Activated CD4-positive, CD25-positive, alpha-beta regulatory T cell treated with anti-CD3 and anti-CD28 coated beads, Interleukin-2, amount 50 U/mL, for 24 hours (primary cell): ENCODE measurements at regions not wholly inside any gene's neighbourhood (a gene's known extent, or its start where the extent isn't known, plus 50 kb on each side); places are given as distances from the start of the nearest gene placed in this dataset.

Experiments
- ATAC-seq, 2 donors: fragments of 150-1000 bp; cut with Tn5 transposase; one replicate each; pipeline ENCODE4 v1.10.0; 2021; ENCODE audit warnings: mild to moderate bottlenecking in 1 of 2, moderate library complexity in 1 of 2

DNA sequence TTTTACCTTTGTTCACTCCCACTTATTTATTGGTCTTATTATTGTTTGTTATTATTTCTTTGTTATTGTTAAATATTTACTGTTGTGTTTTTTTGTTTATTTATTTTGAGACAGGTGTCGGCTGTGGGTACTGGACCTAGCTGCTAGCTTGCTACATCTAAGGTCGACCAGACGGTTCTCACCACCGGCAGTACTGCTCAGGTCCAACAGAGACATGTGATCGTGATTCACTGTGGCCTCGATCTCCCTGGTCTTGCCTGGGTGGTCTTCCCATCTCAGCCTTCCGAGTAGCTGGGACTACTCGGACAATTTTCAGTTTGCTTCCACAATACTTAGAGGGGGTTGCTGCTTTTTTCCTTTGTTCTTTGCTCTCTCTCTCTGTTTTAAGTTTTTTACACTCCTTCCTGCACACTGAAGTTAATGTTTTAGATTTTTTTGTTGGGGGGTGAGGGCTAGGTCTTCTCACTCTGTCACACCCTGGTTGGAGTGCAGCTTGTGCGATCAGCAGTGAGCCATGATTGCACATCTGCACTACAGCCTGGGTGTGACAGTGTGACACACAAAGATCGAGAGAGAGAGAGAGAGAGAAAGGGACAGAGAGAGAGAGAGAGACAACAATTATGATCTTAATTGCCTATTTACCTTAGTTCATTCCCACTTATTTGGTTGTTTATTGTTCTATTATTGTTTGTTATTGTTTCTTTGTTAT lies 1432.4 kb downstream of the UQCRFS1 start:
- no peak for ATAC-seq

GRCh38 chr19:27779954-27780353 lies 1433.0 kb downstream of the UQCRFS1 start:
- no peak for ATAC-seq

GRCh38 chr19:27777726-27778125 lies 1435.2 kb downstream of the UQCRFS1 start:
- ATAC-seq, result no peak

DNA sequence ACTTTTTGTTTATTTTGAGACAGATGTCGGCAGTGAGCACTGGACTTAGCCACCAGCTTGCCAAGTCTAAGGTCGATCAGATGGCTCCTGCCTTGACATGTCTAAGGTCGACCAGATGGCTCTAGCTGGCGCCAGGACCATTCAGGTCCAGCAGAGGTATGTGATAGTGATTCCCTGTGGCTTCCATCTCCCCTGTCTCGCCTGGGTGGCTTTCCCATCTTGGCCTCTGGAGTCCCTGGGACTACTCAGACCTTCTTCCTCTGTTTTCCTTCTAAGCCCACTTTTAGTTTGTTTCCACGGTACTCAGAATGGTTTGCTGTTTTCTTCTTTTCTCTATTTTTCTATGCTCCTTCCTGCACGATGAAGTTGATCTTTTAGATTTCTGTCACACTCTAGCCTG lies 1435.7 kb downstream of the UQCRFS1 start:
- no peak for ATAC-seq

DNA sequence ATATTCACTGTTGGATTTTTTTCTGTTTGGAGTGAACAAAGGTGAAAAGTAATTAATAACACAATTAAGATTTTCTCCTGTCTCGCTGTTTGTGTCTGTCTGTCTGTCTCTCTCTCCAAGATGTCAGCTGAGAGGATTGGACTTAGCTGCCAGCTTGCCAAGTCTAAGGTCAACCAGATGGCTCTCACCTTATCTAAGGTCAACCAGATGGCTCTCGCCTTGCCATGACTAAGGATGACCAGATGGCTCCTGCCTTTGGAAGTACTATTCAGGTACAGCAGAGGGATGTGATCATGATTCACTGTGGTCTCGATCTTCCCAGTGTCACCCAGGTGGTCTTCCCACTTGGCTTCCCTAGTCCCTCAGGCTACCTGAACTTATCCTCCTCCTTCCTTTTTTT lies 1436.4 kb downstream of the UQCRFS1 start:
- no peak for ATAC-seq

DNA sequence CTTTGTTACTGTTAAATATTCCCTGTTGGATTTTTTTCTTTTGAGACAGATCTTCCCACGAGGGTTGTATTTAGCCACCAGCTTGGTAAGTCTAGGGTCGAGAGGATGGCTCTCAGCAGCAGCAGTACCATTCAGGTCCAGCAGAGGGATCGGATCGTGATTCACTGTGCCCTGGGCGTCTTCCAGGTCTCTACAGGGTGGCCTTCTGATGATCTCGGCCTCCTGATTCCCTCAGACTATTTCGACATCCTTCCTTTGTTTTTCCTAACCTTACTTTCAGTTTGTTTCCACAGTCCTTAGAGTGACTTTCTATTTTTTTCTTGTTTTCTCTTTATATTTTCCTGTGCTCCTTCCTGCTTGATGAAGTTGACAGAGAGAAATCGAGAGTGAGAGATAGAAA lies 1436.9 kb downstream of the UQCRFS1 start:
- no peak for ATAC-seq

GRCh38 chr19:27775395-27775794 lies 1437.6 kb downstream of the UQCRFS1 start:
- no peak for ATAC-seq

DNA sequence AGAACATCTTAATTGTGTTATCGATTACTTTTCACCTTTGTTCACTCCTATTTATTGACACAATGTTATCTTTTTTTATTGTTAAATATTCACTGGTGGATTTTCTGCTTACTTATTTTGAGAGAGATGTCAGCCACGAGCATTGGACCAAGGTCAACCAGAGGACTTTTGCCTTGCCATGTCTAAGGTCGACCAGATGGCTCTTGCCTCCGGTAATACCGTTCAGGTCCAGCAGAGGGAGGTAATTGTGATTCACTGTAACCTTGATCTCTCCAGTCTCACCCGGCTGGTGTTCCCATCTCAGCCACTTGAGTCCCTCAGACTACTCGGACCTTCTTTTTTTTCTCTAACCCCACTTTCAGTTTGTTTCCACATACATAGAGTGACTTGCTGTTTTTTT lies 1438.1 kb downstream of the UQCRFS1 start:
- ATAC-seq, result no peak

DNA sequence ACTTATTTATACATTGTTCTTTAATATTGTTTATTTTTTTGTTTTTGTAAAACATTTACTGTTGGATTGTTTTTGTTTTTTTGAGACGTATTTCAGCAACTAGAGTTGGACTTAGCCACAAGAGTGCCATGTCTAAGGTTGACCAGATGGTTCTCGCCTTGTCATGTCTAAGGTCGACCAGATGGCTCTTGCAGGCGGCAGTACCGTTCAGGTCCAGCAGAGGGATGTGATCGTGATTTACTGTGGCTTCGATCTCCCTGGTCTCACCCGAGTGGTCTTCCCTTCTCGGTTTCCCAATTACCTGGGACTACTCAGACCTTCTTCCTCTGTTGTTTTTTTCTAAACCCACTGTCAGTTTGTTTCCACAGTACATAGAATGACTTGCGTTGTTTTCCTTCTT lies 1438.6 kb downstream of the UQCRFS1 start:
- ATAC-seq, result no peak

DNA sequence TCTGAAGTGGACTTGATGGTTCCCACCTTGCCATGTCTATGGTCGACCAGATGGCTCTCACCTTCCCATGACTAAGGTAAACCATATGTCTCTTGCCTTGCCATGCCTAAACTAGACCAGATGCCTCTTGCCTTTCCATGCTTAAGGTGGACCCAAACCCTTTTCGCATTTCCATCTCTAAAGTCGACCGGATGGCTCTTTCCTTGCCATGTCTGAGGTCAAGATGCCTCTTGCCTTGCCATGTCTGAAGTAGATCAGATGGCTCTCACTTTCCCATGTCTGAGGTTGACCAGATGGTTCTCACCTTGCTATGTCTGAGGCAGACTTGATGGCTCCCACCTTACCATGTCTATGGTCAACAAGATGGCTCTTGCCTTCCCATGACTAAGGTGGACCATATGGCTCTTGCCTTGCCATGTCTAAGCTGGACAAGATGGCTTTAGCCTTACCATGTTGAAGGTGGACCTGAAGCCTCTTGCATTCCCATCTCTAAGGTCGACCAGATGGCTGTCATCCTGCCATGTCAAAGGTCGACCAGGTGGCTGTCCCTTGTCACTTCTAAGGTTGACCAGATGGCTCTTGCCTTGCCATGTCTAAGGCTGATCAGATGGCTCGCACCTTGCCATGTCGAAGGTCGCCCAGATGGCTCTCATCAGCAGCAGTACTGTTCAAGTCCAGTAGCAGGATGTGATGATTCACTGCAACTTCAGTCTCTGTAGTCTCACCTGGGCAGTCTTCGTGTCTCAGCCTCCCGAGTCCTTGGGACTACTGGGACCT lies 1439.4 kb downstream of the UQCRFS1 start:
- no peak for ATAC-seq

DNA sequence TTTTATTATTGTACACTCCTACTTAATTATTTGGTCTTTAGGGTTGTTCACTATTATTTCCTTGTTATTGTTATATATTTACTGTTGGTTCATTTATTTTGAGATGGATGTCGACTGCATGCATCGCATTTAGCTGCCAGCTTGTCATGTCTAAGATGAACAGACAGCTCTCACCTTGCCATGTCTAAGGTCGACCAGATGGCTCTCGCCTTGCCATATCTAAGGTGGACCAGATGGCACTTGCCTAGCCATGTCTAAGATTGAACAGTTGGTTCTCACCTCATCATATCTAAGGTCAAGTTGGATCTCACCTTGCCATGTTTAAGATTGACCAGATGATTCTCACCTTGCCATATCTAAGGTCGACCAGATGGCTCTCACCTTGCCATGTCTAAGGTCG lies 1440.9 kb downstream of the UQCRFS1 start:
- no peak for ATAC-seq

DNA sequence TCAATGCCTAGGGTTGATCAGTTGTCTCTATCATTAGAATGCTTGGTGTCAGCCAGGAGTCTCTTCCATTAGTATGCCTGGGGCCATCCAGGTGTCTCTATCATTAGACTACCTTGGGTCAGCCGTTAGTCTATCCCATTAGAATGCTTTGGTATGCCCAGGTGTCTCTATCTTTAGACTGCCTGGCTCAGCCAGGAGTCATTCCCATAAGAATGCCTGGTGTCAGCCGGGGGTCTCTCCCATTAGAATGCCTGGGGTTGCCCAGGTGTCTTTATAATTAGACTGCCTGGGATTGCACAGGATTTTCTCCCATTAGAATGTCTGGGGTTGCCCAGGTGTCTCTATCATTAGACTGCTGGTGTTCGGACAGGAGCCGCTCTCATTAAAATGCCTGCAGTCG lies 1442.9 kb downstream of the UQCRFS1 start:
- ATAC-seq, result no peak

DNA sequence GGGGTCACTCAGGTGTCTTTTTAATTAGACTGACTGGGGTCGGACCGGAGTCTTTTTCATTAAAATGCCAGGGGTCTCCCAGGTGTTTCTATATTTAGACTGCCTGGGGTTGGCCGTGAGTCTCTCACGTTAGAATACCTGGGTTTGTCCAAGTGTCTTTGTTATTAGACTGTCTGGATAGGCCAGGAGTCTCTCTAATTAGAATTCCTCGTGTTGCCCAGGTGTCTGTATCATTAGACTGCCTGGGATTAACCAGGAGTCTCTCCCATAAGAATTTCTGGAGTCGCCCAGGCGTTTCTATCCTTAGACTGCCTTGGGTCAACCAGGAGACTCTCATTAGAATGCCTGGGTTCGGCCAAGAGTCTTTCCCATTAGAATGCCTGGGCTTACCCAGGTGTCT lies 1445.7 kb downstream of the UQCRFS1 start:
- no peak for ATAC-seq

DNA sequence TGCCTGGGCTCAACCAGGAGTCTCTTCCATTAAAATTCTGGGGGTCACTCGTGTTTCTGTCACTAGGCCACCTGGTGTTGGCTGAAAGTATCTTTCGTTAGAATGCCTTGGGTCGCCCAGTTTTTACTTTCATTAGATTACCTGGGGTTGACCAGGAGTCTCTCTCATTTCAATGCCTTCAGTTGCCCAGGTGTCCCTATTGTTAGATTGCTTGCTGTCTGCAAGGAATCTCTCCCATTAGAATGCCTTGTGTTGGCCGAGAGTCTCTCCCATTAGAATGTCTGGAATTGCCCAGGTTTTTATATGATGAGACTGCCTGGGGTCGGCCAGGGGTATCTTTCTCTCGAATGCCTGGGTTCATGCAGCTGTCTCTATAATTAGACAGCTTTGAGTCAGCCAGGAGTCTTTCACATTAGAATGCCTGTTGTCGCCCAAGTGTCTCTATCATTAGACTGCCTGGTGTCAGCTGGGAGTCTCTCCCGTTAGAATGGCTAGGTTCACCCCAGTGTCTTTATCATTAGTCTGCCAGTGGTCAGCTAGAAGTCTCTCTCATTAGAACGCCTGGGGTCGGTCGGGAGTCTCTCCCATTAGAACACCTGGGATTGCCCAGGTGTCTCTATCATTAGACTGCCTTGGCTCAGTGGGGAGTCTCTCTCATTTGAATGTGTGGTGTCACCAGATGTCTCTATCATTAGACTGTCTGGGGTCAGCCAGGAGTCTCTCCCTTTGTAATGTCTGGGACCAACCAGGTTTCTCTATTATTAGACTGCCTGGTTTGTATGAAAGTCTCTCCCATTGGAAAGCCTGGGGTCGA lies 1446.8 kb downstream of the UQCRFS1 start:
- no peak for ATAC-seq

GRCh38 chr19:27765397-27765796 lies 1447.6 kb downstream of the UQCRFS1 start:
- no peak for ATAC-seq

DNA sequence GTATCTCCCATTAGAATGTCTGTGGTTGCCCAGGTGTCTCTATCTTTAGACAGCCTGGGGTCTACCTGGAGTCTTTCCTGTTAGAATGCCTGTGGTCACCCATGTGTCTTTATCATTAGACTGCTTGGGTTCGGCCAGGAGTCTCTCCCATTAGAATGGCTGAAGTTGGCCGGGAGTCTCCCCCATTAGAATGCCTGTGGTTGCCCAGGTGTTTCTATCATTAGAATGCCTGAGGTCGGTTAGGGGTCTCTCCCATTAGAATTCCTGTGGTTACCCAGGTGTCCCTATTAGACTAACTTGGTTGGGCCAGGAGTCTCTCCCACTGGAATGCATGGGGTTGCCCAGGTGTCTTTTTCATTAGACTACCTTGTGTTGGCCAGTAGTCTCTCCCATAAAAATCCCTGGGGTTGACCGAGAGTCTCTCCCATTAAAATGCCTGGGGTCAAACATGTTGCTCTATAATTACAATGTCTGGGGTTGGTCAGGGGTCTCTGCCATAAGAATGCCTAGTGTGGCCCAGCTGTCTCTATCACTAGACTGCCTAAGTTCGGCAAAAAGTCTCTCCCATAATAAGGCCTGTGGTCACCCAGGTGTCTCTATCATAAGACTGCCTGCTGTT lies 1448.7 kb downstream of the UQCRFS1 start:
- no peak for ATAC-seq

GRCh38 chr19:27762933-27763332 lies 1450.0 kb downstream of the UQCRFS1 start:
- no peak for ATAC-seq

- no peak for ATAC-seq
Observed at GRCh38 chr19:27759896-27760295, 1453.1 kb downstream of the UQCRFS1 start.

DNA sequence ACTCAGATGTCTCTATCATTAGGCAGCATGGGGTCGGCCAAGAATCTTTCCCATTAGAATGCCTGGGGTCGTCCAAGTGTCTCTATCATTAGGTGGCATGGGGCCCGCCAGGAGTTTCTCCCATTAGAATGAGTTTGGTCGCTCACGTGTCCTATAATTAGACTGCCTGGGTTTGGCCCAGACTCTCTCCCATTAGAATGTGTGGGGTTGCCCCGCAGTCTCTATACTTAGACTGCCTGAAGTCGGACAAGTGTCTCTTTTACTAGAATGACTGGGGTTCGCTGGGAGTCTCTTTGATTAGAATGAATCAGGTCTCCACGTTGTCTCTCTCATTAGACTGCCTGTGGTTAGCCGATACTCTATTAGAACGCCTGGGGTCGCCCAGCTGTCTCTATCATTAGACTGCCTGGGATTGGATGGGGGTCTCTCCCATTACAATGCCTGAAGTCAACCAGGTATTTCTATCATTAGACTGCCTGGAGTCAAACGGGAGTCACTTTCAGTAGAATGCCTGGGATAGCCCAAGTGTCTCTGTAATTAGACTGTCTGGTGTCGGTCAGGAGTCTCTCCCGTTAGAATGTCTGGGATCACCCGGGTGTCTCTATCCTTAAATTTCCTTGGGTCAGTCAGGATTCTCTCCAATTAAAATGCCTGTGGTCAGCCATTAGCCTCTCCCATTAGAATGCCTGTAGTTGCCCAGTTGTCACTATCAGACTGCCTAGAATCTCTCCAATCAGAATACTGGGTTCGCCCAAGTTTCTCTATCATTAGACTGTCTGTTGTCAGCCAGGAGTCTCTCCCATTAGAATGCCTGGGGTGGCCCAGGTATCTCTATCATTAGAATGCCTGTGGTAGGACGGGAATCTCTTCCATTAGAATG lies 1454.1 kb downstream of the UQCRFS1 start:
- no peak for ATAC-seq

DNA sequence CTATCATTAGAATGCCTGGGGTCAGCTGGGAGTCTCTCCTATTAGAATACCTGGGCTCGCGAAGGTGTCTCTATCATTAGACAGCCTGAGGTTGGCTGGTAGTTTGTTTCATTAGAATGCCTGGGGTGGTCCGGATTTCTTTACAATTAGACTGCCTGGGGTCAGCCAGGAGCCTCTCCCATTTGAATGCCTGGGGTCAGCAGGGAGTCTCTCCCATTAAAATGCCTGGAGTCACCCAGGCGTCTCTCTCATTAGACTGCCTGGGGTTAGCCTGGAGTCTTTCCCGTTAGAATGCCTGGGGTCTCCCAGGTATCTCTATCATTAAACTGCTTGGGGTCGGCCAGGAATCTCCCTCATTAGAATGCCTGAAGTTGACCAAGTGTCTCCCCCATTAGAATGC lies 1458.3 kb downstream of the UQCRFS1 start:
- ATAC-seq, result no peak

- ATAC-seq, result no peak
Observed at GRCh38 chr19:27753622-27754021, 1459.3 kb downstream of the UQCRFS1 start.

GRCh38 chr19:27752530-27753184 lies 1460.3 kb downstream of the UQCRFS1 start:
- no peak for ATAC-seq
